Neuronal stem cell (in vitro differentiated cells): ENCODE measurements at regions not wholly inside any gene's neighbourhood (a gene's known extent, or its start where the extent isn't known, plus 50 kb on each side); places are given as distances from the start of the nearest gene placed in this dataset.
"Not testable (repeated sequence)": the region's sequence is repeated elsewhere in the genome, so short reads cannot be mapped to it uniquely, and the experiment has no call there.

Experiments
- DNase-seq: peaks from one replicate; pipeline ENCODE4 v3.0.0-alpha.2; 2013; ENCODE audit warnings: low spot score
- H2AFZ ChIP-seq: one replicate; pipeline ENCODE4 v1.6.1; 2013; ENCODE audit warnings: mild to moderate bottlenecking, low read length, inconsistent platforms
- H2AK5ac ChIP-seq: 2 replicates; pipeline ENCODE4 v1.6.1; 2013; ENCODE audit warnings: low read depth, mild to moderate bottlenecking, inconsistent platforms, low read length, moderate library complexity, mixed read lengths
- H2BK120ac ChIP-seq: 2 replicates; pipeline ENCODE4 v1.6.1; 2013; ENCODE audit warnings: low read depth, mild to moderate bottlenecking, inconsistent platforms, low read length, moderate library complexity, mixed read lengths
- H2BK12ac ChIP-seq: one replicate; pipeline ENCODE4 v1.6.1; 2013; ENCODE audit warnings: low read length, inconsistent platforms
- H2BK15ac ChIP-seq: 2 replicates; pipeline ENCODE4 v1.6.1; 2013; ENCODE audit warnings: mild to moderate bottlenecking, low read length, inconsistent platforms, mixed read lengths
- H2BK5ac ChIP-seq: one replicate; pipeline ENCODE4 v1.6.1; 2013; ENCODE audit warnings: inconsistent platforms, mild to moderate bottlenecking, low read length, moderate library complexity
- H3K14ac ChIP-seq: one replicate; pipeline ENCODE4 v1.6.1; 2013; ENCODE audit warnings: low read length, inconsistent platforms
- H3K18ac ChIP-seq: 2 replicates; pipeline ENCODE4 v1.6.1; 2013; ENCODE audit warnings: low read length, inconsistent platforms
- H3K23ac ChIP-seq: 2 replicates; pipeline ENCODE4 v1.6.1; 2013; ENCODE audit warnings: low read depth, mild to moderate bottlenecking, mixed read lengths, low read length, inconsistent platforms; ENCODE audit not compliant: poor library complexity
- H3K27ac ChIP-seq: replicated peaks from 3 replicates; pipeline ENCODE4 v1.5.1; 2013; ENCODE audit warnings: low read length, inconsistent platforms
- H3K27me3 ChIP-seq, 3 experiments: 2 replicates each; pipeline ENCODE4 v1.6.1; 2013; ENCODE audit warnings: low read length in 3 of 3, mild to moderate bottlenecking in 2 of 3, inconsistent platforms in 1 of 3, low read depth in 1 of 3, mixed read lengths in 1 of 3, moderate library complexity in 1 of 3; ENCODE audit not compliant: control insufficient read depth in 3 of 3, insufficient read depth in 3 of 3
- H3K36me3 ChIP-seq, 2 donors: replicated peaks in 1 of 2; 2 replicates each; pipeline ENCODE4 v1.6.1; 2013; ENCODE audit warnings: low read length in 2 of 2; ENCODE audit not compliant: control insufficient read depth in 2 of 2, insufficient read depth in 2 of 2
- H3K4ac ChIP-seq: 2 replicates; pipeline ENCODE4 v1.6.1; 2013; ENCODE audit warnings: inconsistent platforms, mild to moderate bottlenecking, low read length, moderate library complexity
- H3K4me1 ChIP-seq, 2 donors: 1 replicate in 1 of 2; 2 replicates in 1 of 2; pipeline ENCODE4 v1.6.1; 2013; ENCODE audit warnings: low read length in 2 of 2, low read depth in 1 of 2; ENCODE audit not compliant: control insufficient read depth in 2 of 2, insufficient read depth in 1 of 2
- H3K4me2 ChIP-seq: one replicate; pipeline ENCODE4 v1.6.1; 2013; ENCODE audit warnings: mild to moderate bottlenecking, low read length, inconsistent platforms; ENCODE audit not compliant: insufficient read depth, poor library complexity, severe bottlenecking
- H3K4me3 ChIP-seq, 2 donors: 2 replicates each; pipeline ENCODE4 v1.5.1; 2013; ENCODE audit warnings: low read length in 2 of 2, mild to moderate bottlenecking in 2 of 2, inconsistent platforms in 1 of 2, moderate library complexity in 1 of 2
- H3K79me1 ChIP-seq: one replicate; pipeline ENCODE4 v1.6.1; 2013; ENCODE audit warnings: low read depth, mild to moderate bottlenecking, inconsistent platforms, low read length, moderate library complexity
- H3K9ac ChIP-seq: one replicate; pipeline ENCODE4 v1.6.1; 2013; ENCODE audit warnings: mild to moderate bottlenecking, low read depth, low read length, inconsistent platforms; ENCODE audit not compliant: poor library complexity
- H3K9me3 ChIP-seq, 2 donors: replicated peaks in 1 of 2; 2 replicates each; pipeline versions ENCODE3 to v1.6.1; 2013; ENCODE audit warnings: low read length in 2 of 2, mild to moderate bottlenecking in 2 of 2, inconsistent platforms in 1 of 2, low read depth in 1 of 2, mixed read lengths in 1 of 2, moderate library complexity in 1 of 2; ENCODE audit not compliant: control insufficient read depth in 2 of 2, insufficient read depth in 1 of 2
- H4K8ac ChIP-seq: one replicate; pipeline ENCODE4 v1.6.1; 2013; ENCODE audit warnings: low read depth, mild to moderate bottlenecking, inconsistent platforms, low read length, moderate library complexity
- H4K91ac ChIP-seq: one replicate; pipeline ENCODE4 v1.6.1; 2013; ENCODE audit warnings: low read length, low read depth, mild to moderate bottlenecking, inconsistent platforms; ENCODE audit not compliant: poor library complexity
- WGBS, 2 donors: extraction: QIAGEN DNeasy Blood & Tissue Kit; methylation state at CpG; one replicate each; pipeline ENCODE4 v1.1.7; 2013; ENCODE audit warnings: missing lambda C conversion rate in 2 of 2, mixed read lengths in 1 of 2; ENCODE audit not compliant: insufficient read length in 2 of 2, insufficient replicate concordance in 1 of 2; ENCODE audit errors: extremely low coverage in 2 of 2; 5-methylcytosine and 5-hydroxymethylcytosine counted together

DNA sequence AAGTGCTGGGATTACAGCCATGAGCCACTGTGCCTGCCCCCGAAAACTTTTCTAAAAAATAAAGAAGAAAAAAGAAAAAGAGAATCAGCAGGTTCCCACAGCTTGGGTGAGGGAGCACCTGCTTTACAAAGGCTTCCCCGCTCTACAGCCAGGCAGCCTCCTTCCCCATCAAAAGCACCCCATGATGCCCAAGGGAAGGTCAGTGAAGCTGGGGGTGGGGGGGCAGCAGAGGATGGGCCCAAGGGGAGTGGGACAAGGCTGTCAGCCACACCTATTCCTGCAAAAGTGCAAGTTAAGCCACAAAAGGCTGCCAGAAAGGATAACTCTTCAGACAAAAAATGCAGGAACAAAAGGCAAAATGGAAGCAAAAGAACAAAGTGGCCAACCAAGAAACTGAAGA lies 72.5 kb downstream of the FAM50B start:
- DNase-seq, result no peak
- Histone ChIP-seq H3K4me3 (no peak overlapping the region), H2BK5ac (no peak overlapping the region)

DNA sequence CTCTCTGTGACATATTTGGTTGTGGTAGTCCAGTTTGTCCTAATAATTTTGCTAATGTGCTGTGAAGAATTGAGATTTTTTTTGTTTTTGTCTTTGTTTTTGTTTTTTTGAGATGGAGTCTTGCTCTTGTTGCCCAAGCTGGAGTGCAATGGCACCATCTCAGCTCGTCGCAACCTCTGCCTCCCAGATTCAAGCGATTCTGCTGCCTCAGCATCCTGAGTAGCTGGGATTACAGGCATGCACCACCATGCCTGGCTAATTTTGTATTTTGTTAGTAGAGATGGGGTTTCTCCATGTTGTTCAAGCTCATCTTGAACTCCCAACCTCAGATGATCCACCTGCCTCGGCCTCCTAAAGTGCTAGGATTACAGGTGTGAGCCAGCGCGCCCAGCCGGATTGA lies 73.4 kb downstream of the FAM50B start:
- not testable (repeated sequence) for H3K9ac ChIP-seq, H3K27ac ChIP-seq, H3K27me3 ChIP-seq, H4K8ac ChIP-seq, H3K79me1 ChIP-seq, H2BK15ac ChIP-seq, H3K18ac ChIP-seq, H3K9me3 ChIP-seq, H4K91ac ChIP-seq, H3K4ac ChIP-seq, H2AFZ ChIP-seq, H2BK5ac ChIP-seq, H3K4me1 ChIP-seq, H3K23ac ChIP-seq, H2AK5ac ChIP-seq, DNase-seq, H3K14ac ChIP-seq, H2BK120ac ChIP-seq, H3K4me2 ChIP-seq, H3K4me3 ChIP-seq, H2BK12ac ChIP-seq, H3K36me3 ChIP-seq
- WGBS, 2 donors, result no CpG with 5 or more reads among the region's 7 CpGs

More for the DNA sequence above, 72.5 kb downstream of the FAM50B start:
- no peak overlapping the region for H3K18ac ChIP-seq
- H2BK12ac ChIP-seq, result no peak overlapping the region
- no peak overlapping the region for H3K9ac ChIP-seq
- no peak overlapping the region for H3K14ac ChIP-seq
- H3K36me3 ChIP-seq, result no peaks in the 10 kb centered on the region
- no peak overlapping the region for H3K4me2 ChIP-seq
- peaks cover 0 to 6% of the 10 kb centered on the region in 2 donors for H3K9me3 ChIP-seq
- H3K27me3 ChIP-seq, result no peaks in the 10 kb centered on the region
- H4K91ac ChIP-seq, result no peak overlapping the region
- no peak overlapping the region for H4K8ac ChIP-seq
- H2AFZ ChIP-seq, result no peak overlapping the region
- no peaks in the 10 kb centered on the region for H3K79me1 ChIP-seq
- H3K23ac ChIP-seq, result no peak overlapping the region
- H3K27ac ChIP-seq, result no peak overlapping the region
- peaks cover 0 to 3% of the 10 kb centered on the region in 2 donors for H3K4me1 ChIP-seq
- no peak overlapping the region for H2AK5ac ChIP-seq
- H2BK120ac ChIP-seq, result no peak overlapping the region
- no CpG with 5 or more reads among the region's 2 CpGs for WGBS, 2 donors
- H2BK15ac ChIP-seq, result no peak overlapping the region
- H3K4ac ChIP-seq, result no peak overlapping the region

DNA sequence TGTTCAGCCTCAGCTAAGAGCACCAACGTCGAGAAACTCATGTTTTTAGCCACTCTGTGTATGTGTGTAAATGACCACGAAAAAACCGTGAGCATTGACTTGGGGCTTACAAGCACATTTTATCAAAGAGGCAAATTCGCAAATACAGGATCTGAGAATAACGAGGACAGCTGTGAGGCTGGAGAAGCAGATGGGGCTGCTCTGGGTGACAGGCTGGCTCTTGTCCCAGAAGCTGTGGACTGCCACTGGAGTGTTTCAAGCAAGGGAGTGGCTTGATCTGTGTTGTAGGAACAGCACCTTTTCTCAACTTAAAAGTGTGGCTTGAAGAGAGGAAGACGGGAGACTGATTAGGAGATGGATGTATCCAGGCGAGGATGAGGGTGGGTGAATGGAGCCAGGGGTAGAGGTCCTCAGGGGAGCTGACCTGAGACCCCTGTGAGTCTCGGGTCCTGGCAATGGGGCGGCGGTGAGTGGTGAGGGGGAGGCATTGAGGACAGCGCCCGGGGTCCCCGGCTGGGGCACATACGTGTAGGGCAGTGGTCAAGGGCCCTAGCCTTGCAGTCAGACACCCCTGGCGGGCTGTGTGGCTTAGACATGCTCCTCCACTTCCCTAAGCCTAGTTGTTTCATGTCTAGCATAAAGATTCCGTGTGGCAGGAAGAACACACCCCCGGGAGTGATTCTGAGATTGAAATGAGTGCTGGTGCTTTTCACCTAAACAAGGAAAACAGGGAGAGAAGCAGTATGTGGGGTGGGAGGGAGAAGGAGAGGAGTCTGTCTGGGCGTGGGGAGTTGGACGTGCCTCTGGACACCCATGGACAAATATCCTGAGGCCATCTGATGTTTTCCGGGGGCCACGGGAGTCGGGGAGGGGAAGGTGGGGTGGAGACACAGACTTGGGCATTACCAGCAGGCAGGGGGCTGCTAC lies 76.3 kb downstream of the FAM50B start:
- not testable (repeated sequence) for H3K4me2 ChIP-seq, H2AFZ ChIP-seq, H3K9me3 ChIP-seq, H3K27ac ChIP-seq, H2AK5ac ChIP-seq, H3K4me1 ChIP-seq, H2BK15ac ChIP-seq, H2BK12ac ChIP-seq, H3K23ac ChIP-seq, H3K4ac ChIP-seq, H2BK5ac ChIP-seq, H3K9ac ChIP-seq, H3K36me3 ChIP-seq, H4K91ac ChIP-seq, DNase-seq, H3K79me1 ChIP-seq, H3K4me3 ChIP-seq, H2BK120ac ChIP-seq, H3K27me3 ChIP-seq, H3K18ac ChIP-seq, H4K8ac ChIP-seq, H3K14ac ChIP-seq
- WGBS, 2 donors, result no CpG with 5 or more reads among the region's 23 CpGs

DNA sequence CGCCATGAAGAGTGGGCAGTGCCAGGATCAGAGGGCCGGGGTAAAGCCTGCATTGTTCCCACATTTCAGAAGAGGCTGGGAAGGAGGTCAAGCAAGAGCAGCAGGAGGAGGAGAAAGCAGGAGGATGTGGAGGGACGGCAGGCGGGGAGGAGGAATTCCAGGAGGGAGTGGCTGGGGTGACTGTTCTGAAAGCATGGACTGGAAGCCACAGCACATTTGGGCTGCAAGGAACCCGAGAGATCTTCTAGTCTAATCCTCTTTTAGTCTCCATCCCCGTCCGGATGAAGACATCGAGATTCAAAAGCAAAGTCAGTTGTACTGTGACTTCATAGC lies 76.9 kb downstream of the FAM50B start:
- Histone ChIP-seq H3K79me1 (no peaks in the 10 kb centered on the region), H3K27ac (no peak overlapping the region), H3K9me3 (no peaks in the 10 kb centered on the region), H3K9ac (no peak overlapping the region), H2BK15ac (no peak overlapping the region), H3K14ac (no peak overlapping the region), H2BK12ac (no peak overlapping the region), H3K4ac (no peak overlapping the region), H2AK5ac (no peak overlapping the region), H2BK5ac (no peak overlapping the region), H3K4me3 (no peak overlapping the region), H3K4me1 (peaks cover 0 to 3% of the 10 kb centered on the region in 2 donors), H2AFZ (peak overlapping the region; percentile 45), H3K23ac (no peak overlapping the region), H4K91ac (no peak overlapping the region), H3K27me3 (no peaks in the 10 kb centered on the region), H2BK120ac (no peak overlapping the region), H3K4me2 (no peak overlapping the region), H3K36me3 (no peaks in the 10 kb centered on the region), H3K18ac (no peak overlapping the region), H4K8ac (no peak overlapping the region)
- DNase-seq, result no peak
- WGBS, 2 donors, result no CpG with 5 or more reads among the region's 8 CpGs
